Middle frontal gyrus (tissue), 1 donor: ENCODE measurements at regions not wholly inside any gene's neighbourhood (a gene's known extent, or its start where the extent isn't known, plus 50 kb on each side); places are given as distances from the start of the nearest gene placed in this dataset.

Experiments
- DNase-seq: peaks from one replicate; pipeline ENCODE4 v3.0.0-alpha.2; 2015; ENCODE audit warnings: low spot score; ENCODE audit errors: extremely low spot score

GRCh38 chr9:87442451-87442850 lies 55.2 kb upstream of the DAPK1 start:
- no peak for DNase-seq

DNA sequence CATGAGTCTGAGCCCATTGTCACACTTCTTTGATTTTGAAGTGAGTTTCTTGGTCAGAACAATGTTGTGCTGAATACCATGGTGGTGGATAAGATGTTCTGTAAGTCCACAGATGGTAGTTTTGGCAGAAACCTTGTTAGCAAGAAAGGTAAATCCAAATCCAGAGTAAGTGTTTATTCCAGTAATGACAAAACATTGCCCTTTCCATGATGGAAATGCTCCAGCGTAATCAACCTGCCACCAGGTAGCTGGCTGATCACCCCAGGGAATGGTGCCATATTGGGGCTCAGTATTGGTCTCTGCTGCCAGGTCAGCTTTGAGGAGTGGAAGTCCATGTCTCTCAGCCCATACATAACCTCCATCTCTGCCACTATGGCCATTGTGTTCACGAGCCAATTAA lies 54.7 kb upstream of the DAPK1 start:
- DNase-seq = no peak

- no peak for DNase-seq
Measured at GRCh38 chr9:87443461-87443860, 54.2 kb upstream of the DAPK1 start.

DNA sequence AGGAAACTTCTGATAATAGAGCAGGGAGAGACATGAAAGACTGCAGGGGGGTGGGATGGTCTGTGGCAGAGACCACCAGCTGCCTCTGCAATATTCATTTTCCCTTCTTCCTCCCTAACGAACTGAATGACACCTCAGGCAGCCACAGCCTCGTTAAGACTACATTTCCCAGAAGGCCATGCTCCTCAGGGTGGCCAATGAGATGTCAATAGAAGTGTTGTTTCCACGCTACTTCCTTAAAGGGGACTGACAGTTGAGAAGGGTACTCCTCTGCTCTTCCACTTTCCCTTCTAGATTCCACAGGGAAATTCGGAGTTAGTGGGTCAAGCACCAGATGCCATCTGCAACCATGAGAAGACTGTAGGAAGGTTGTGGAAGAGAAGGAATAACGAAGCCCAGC lies 52.0 kb upstream of the DAPK1 start:
- peak; percentile 27 for DNase-seq

GRCh38 chr9:87446527-87446926 lies 51.1 kb upstream of the DAPK1 start:
- DNase-seq = no peak

DNA sequence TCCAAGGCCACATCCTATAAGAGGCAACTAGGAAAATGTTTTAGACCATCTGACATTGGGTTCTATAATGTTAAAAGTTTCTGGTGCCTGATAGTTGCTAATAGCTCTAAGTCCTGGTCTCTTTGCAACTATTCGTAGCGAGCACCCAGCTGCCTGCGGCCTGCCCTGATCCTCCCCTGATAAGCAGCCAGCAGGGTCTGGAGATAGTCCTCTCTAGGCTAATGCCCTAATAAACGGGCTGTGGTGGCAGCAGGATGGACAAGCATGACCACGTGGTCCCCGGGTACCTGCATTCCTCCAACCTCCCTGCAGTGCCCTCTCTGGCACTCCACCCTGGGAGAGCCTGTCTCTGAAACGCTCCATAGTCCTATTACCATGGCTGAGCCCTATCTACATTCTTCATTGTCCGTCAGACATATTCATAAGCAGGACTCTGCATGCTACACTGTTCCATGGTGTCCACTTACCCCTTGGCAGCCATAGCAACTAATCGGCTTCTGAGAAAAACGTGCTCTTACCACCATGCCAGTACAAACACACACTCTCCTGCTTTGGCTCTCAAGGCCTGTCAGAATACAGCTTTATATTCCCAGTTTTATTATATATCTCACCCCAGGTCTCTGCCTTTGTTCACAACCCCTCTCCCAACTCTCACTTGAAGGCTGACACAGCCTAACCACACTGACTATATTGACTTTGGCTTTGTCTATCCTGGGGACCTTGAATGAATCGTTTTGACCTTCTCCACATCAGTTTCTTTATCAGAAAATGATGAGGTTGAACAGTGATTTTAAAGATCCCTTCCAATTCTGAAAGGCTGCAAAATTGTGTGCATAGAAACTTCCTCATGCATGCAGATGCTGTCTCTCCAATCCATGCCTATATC lies 49.9 kb upstream of the DAPK1 start:
- DNase-seq = no peak
